ENCODE measurements at regions not wholly inside any gene's neighbourhood (a gene's known extent, or its start where the extent isn't known, plus 50 kb on each side); places are given as distances from the start of the nearest gene placed in this dataset.

DNA sequence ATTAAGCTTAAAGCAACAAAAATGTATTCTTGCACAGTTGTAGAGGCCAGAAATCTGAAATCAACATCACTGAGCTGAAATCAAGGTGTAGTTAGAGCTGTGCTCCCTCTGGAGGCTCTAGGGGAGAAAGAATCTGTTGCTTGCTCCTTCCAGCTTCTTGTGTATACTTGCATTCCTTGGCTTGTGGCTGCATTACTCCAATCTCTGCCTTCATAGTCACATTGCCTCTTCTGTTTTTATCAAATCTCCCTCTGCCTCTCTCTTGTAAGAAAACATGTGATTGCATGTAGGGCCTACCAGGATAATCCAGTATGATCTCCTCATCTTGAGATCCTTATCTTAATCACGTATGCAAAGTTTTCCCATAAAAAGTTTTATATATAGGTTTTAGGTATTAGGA lies 487.9 kb upstream of the SGO1 start:
- no peaks in the 10 kb centered on the region for H3K36me3 Mint-ChIP-seq (ENCODE audit: insufficient read depth, unreplicated experiment)
- intact Hi-C loops (cut with micrococcal nuclease) = no loop called here
- TF ChIP-seq, protein P1, sequence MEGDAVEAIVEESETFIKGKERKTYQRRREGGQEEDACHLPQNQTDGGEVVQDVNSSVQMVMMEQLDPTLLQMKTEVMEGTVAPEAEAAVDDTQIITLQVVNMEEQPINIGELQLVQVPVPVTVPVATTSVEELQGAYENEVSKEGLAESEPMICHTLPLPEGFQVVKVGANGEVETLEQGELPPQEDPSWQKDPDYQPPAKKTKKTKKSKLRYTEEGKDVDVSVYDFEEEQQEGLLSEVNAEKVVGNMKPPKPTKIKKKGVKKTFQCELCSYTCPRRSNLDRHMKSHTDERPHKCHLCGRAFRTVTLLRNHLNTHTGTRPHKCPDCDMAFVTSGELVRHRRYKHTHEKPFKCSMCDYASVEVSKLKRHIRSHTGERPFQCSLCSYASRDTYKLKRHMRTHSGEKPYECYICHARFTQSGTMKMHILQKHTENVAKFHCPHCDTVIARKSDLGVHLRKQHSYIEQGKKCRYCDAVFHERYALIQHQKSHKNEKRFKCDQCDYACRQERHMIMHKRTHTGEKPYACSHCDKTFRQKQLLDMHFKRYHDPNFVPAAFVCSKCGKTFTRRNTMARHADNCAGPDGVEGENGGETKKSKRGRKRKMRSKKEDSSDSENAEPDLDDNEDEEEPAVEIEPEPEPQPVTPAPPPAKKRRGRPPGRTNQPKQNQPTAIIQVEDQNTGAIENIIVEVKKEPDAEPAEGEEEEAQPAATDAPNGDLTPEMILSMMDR (IDR thresholded peaks at IDR 0.05; ENCODE audit: unreplicated experiment) = no peak
- POLR2A ChIA-PET = no interaction called here
- no peaks in the 10 kb centered on the region for H3K4me1 Mint-ChIP-seq (ENCODE audit: insufficient read depth, unreplicated experiment)
- no peaks in the 10 kb centered on the region for H3K27me3 Mint-ChIP-seq (ENCODE audit: insufficient read depth, unreplicated experiment)
- no peak overlapping the region for H3K4me3 Mint-ChIP-seq (ENCODE audit: unreplicated experiment)
- CTCF ChIA-PET = no interaction called here
- H3K27ac Mint-ChIP-seq (ENCODE audit: low read depth, unreplicated experiment) = no peak overlapping the region
- BruUV-seq (replicated peaks) = no TSS peak
- no peak for DNase-seq (ENCODE audit: unreplicated experiment)
- no peaks in the 10 kb centered on the region for H3K9me3 Mint-ChIP-seq (ENCODE audit: unreplicated experiment)

DNA sequence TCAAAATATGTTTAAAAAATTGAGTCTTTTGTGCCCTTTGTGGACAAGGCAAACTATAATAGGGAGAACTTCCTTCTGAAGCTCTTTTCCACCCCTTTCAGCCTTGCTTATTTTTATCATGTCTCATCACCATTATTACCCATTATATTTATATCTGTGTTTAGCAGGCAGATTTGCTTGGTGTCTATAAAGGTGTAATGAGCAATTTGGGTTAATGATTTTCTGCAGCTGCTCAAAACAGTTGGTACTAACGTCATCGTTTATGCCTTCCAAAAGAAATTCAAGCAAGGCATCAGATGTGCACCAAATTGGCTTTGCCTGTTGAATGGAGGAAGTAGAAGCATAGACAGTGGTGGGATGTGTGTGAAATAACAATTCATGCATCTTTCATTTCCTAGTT lies 483.7 kb upstream of the SGO1 start:
- Mint-ChIP-seq H3K4me3 (ENCODE audit: unreplicated experiment) (no peak overlapping the region), H3K9me3 (ENCODE audit: unreplicated experiment) (no peaks in the 10 kb centered on the region), H3K27me3 (ENCODE audit: insufficient read depth, unreplicated experiment) (no peaks in the 10 kb centered on the region), H3K36me3 (ENCODE audit: insufficient read depth, unreplicated experiment) (no peaks in the 10 kb centered on the region), H3K27ac (ENCODE audit: low read depth, unreplicated experiment) (no peak overlapping the region), H3K4me1 (ENCODE audit: insufficient read depth, unreplicated experiment) (no peaks in the 10 kb centered on the region)
- ChIA-PET CTCF (interaction anchor here (0.6 kb wide), 2 partner anchors 256 to 383 kb away, joined by 3 to 4 read pairs; no protein-coding TSS in a partner anchor), POLR2A (interaction anchor here (0.9 kb wide), 1 partner anchor 82 kb away, joined by 3 read pairs; no protein-coding TSS in a partner anchor)
- no peak for DNase-seq (ENCODE audit: unreplicated experiment)
- no TSS peak for BruUV-seq (replicated peaks)
- intact Hi-C loops (cut with micrococcal nuclease) = no loop called here
- TF ChIP-seq, protein P1 (IDR thresholded peaks at IDR 0.05; ENCODE audit: unreplicated experiment) = no peak

DNA sequence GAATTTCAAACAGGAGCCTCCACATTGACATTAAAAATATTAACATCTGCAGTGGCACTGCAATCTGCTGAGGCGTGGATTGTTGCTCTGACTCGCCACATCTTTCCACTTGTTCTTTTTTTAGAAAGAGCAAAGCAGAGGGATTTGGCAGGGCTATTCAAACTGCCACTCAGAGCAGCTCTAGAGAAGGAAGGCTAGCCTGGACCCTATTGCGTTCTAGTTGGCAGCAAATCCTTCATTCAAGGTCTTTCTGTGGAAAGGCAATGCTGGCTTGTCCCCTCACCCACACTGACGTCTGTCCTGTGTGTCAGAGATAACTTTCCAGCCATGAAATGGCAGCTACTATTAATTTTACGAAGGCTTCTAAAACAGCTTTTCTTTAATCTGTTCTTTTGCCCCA lies 483.2 kb upstream of the SGO1 start:
- ChIA-PET CTCF (interaction anchor here (0.6 kb wide), 1 partner anchor 257 kb away, joined by 4 read pairs; no protein-coding TSS in a partner anchor), POLR2A (interaction anchor here (0.9 kb wide), 1 partner anchor 82 kb away, joined by 3 read pairs; no protein-coding TSS in a partner anchor)
- Mint-ChIP-seq H3K27ac (ENCODE audit: low read depth, unreplicated experiment) (no peak overlapping the region), H3K4me3 (ENCODE audit: unreplicated experiment) (no peak overlapping the region), H3K4me1 (ENCODE audit: insufficient read depth, unreplicated experiment) (no peaks in the 10 kb centered on the region), H3K36me3 (ENCODE audit: insufficient read depth, unreplicated experiment) (no peaks in the 10 kb centered on the region), H3K27me3 (ENCODE audit: insufficient read depth, unreplicated experiment) (no peaks in the 10 kb centered on the region), H3K9me3 (ENCODE audit: unreplicated experiment) (no peaks in the 10 kb centered on the region)
- intact Hi-C loops (cut with micrococcal nuclease) = no loop called here
- BruUV-seq (replicated peaks) = no TSS peak
- TF ChIP-seq, protein P1 (IDR thresholded peaks at IDR 0.05; ENCODE audit: unreplicated experiment) = no peak
- DNase-seq (ENCODE audit: unreplicated experiment) = no peak

DNA sequence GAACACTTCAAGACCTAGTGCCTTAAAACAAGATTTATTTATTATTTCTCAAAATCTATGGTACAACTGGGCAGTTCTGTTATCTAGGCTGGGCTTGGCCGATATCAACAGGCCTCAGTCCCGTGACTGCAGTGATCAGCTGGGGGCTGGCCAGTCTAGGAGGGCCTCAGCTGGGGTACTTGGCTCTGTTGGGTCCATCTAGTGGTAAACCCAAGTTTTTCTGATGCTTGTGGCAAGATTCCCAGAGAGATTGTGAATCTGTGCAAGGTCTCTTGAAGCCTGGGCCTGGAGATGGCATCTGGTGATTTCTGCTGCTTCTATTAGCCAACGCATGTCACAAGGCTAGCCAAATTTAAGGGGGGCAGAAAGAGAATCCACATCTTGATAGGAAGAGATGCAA lies 482.4 kb upstream of the SGO1 start:
- no peak overlapping the region for H3K4me3 Mint-ChIP-seq (ENCODE audit: unreplicated experiment)
- CTCF ChIA-PET = no interaction called here
- no peak overlapping the region for H3K27ac Mint-ChIP-seq (ENCODE audit: low read depth, unreplicated experiment)
- no peaks in the 10 kb centered on the region for H3K4me1 Mint-ChIP-seq (ENCODE audit: insufficient read depth, unreplicated experiment)
- H3K9me3 Mint-ChIP-seq (ENCODE audit: unreplicated experiment) = no peaks in the 10 kb centered on the region
- intact Hi-C loops (cut with micrococcal nuclease) = no loop called here
- TF ChIP-seq, protein P1 (IDR thresholded peaks at IDR 0.05; ENCODE audit: unreplicated experiment) = no peak
- BruUV-seq (replicated peaks) = no TSS peak
- peak; percentile 8 for DNase-seq (ENCODE audit: unreplicated experiment)
- no peaks in the 10 kb centered on the region for H3K27me3 Mint-ChIP-seq (ENCODE audit: insufficient read depth, unreplicated experiment)
- POLR2A ChIA-PET = no interaction called here
- no peaks in the 10 kb centered on the region for H3K36me3 Mint-ChIP-seq (ENCODE audit: insufficient read depth, unreplicated experiment)
